Lower leg skin (tissue), 3 donors: ENCODE measurements at regions not wholly inside any gene's neighbourhood (a gene's known extent, or its start where the extent isn't known, plus 50 kb on each side); places are given as distances from the start of the nearest gene placed in this dataset.

Source experiments
- CTCF ChIP-seq, 3 donors: fragments of 450-650 bp; IDR thresholded peaks; one replicate each; pipeline ENCODE4 v1.5.1; 2016; ENCODE audit warnings: antibody characterized with exemption in 3 of 3, mild to moderate bottlenecking in 3 of 3, moderate library complexity in 2 of 3
- POLR2A ChIP-seq, 2 donors: fragments of 450-650 bp; IDR thresholded peaks; one replicate each; pipeline ENCODE4 v1.6.1; 2016 to 2017; ENCODE audit warnings: antibody characterized with exemption in 2 of 2, mild to moderate bottlenecking in 1 of 2, moderate library complexity in 1 of 2

- TF ChIP-seq POLR2A (IDR thresholded peaks at IDR 0.05) (no peak), CTCF (IDR thresholded peaks at IDR 0.05) (no peak)
Measured at GRCh38 chr7:128153436-128153835, 87.6 kb upstream of the LEP start.
